Right forelimb (tissue), 1 donor: ENCODE measurements at regions not wholly inside any gene's neighbourhood (a gene's known extent, or its start where the extent isn't known, plus 50 kb on each side); places are given as distances from the start of the nearest gene placed in this dataset.

Experiments used
- DNase-seq: peaks from one replicate; pipeline ENCODE4 v3.0.0-alpha.2; 2018

GRCh38 chr4:110271986-110272385 lies 73.6 kb upstream of the ELOVL6 start:
- DNase-seq = no peak

- no peak for DNase-seq
These were observed 72.2 kb upstream of the ELOVL6 start for GRCh38 chr4:110270492-110271197.

DNA sequence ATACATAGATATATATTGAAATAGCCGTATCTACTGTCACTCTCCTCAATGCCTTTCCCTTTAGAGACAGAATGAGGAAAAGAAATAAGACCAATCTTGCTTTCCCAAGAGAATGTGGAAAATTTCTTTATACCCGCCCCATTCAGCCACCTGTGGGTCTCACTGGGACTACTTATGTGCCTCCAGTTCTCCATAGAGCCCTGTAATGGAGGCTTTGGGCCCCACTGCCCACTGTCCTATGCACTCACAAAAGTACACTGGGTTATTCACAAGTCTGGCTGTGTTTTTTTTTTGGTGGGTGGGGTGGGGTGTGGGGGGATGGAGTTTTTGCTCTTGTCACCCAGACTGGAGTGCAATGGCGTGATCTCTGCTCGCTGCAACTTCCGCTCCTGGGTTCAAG lies 70.4 kb upstream of the ELOVL6 start:
- no peak for DNase-seq

GRCh38 chr4:110268352-110268751 lies 69.9 kb upstream of the ELOVL6 start:
- DNase-seq = no peak

DNA sequence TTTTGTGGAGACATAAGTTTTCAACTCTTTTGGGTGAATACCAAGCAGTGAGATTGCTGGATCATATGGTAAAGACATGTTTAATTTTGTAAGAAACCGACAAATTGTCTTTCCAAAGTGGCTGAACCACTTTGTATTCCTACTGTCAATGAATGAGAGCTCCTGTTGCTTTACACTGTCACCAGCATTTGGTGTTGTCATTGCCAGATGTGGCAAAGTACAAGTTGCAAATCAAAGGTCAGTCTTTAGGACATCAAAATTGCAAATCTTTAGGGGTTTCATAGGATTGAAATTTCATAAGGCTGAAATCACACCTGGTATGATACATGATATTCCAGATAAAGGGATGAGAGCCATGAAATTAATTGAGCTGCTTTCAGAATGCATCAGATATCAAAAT lies 67.7 kb upstream of the ELOVL6 start:
- no peak for DNase-seq

DNA sequence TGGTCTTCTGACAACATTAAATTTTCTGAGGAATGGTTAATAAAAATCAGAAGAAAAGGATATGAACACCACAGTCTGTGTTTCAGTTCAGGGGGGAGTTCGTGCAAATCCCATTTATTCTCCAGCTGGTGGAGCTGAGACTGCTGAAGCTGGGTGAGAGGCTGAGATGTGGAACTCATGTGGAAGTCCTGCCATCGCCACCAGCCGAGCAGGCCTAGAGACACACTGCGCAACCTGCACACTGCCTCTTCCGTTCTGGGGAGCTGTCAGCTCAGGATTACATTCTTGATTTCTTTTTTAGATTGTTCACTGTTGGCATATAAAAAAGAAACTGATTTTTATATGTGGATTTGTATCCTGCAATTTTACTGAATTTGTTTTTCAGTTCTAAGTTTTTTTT lies 66.6 kb upstream of the ELOVL6 start:
- no peak for DNase-seq

GRCh38 chr4:110260299-110260698 lies 61.9 kb upstream of the ELOVL6 start:
- DNase-seq = no peak

DNA sequence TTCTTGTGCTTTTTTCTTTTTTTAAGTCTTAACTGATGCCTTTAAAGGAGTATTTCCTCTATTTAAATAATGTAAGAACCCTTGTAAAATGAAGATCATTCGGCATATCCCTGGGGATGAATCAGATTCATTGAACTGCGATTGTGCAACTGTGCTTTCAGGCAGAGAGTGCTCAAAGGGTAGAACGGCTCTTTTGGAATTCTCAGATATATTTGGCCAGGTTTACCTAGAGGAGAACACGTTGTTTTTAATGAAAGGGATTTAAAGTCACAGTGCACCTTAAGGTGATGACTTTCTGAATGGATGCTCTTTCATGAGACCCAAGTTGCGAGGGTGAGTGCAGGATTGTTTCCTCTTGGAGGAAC lies 51.6 kb upstream of the ELOVL6 start:
- no peak for DNase-seq

GRCh38 chr4:110248831-110249253 lies 50.4 kb upstream of the ELOVL6 start:
- DNase-seq = no peak
